GM23248 (cell line): ENCODE measurements at regions not wholly inside any gene's neighbourhood (a gene's known extent, or its start where the extent isn't known, plus 50 kb on each side); places are given as distances from the start of the nearest gene placed in this dataset.

Source experiments
- EZH2 ChIP-seq: fragments of 200-600 bp; sonication (generic); IDR thresholded peaks from 2 replicates; pipeline ENCODE4 v1.6.1; 2018; ENCODE audit warnings: antibody characterized with exemption, mild to moderate bottlenecking; ENCODE audit not compliant: insufficient read depth, poor library complexity, severe bottlenecking
- EZH2phosphoT487 ChIP-seq: fragments of 200-600 bp; sonication (generic); IDR thresholded peaks from 2 replicates; pipeline ENCODE4 v1.6.1; 2018; ENCODE audit warnings: antibody characterized with exemption, moderate library complexity, mild to moderate bottlenecking, low read depth; ENCODE audit not compliant: insufficient read depth

DNA sequence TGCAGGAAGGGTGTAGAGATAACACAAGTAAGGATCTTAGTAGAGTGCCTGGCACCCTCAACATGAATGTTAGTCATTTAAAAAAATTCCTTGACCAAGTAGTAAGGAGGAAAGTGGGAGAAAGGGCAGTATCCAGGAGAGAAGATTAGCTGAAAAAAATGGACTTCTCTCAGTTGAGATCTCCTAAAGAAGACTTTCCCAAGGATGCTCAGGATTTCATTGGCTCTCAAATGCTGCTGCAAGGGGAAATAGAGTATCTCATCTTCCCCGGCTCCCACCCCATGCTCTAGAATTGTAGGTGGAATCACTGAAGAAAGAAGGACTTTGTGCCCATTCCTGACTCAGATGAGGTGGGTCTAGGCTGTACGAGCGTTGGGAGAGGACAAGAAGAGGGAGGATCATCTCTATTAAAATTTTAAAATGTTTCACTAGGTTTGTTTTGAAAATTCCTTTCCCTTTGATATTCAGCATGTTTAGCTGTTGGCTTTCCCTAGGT lies 231.1 kb downstream of the MYCN start:
- no peak for TF ChIP-seq EZH2
- no peak for TF ChIP-seq EZH2phosphoT487
